Psoas muscle (tissue), 7 donors: ENCODE measurements at regions not wholly inside any gene's neighbourhood (a gene's known extent, or its start where the extent isn't known, plus 50 kb on each side); places are given as distances from the start of the nearest gene placed in this dataset.

ENCODE experiments used
- ATAC-seq, 4 donors: fragments of 200-7000 bp; cut with Tn5 transposase; one replicate each; pipeline ENCODE4 v1.9.1; 2020; ENCODE audit warnings: moderate library complexity in 3 of 4, mild to moderate bottlenecking in 2 of 4
- DNase-seq, 2 donors: peaks; one replicate each; pipeline ENCODE4 v3.0.0-alpha.2; 2020
- H3K27ac ChIP-seq: fragments of 200-600 bp; one replicate; pipeline ENCODE4 v1.8.0; 2022
- H3K27me3 ChIP-seq, 3 donors: fragments of 200-600 bp in 1 of 3; one replicate each; pipeline versions ENCODE4 v1.6.1 to v1.8.0; 2013 to 2022; ENCODE audit warnings: low read length in 2 of 3, mild to moderate bottlenecking in 2 of 3, moderate library complexity in 1 of 3; ENCODE audit not compliant: insufficient read depth in 3 of 3
- H3K36me3 ChIP-seq, 2 donors: fragments of 200-600 bp in 1 of 2; one replicate each; pipeline versions ENCODE4 v1.6.1 to v1.8.0; 2013 to 2022; ENCODE audit warnings: low read depth in 1 of 2, mild to moderate bottlenecking in 1 of 2, moderate library complexity in 1 of 2; ENCODE audit not compliant: insufficient read depth in 1 of 2
- H3K4me1 ChIP-seq: fragments of 200-600 bp; one replicate; pipeline ENCODE4 v1.8.0; 2022
- H3K4me3 ChIP-seq: fragments of 200-600 bp; one replicate; pipeline ENCODE4 v1.8.0; 2022; ENCODE audit warnings: mild to moderate bottlenecking
- H3K9me3 ChIP-seq: fragments of 200-600 bp; one replicate; pipeline ENCODE4 v1.8.0; 2022
- CTCF ChIP-seq: fragments of 200-600 bp; IDR thresholded peaks from one replicate; pipeline ENCODE4 v1.8.0; 2022; ENCODE audit warnings: antibody characterized with exemption
- WGBS, 3 donors: extraction: QIAGEN DNeasy Blood & Tissue Kit; methylation state at CpG; one replicate each; pipeline versions ENCODE4 v1.1.6 to v1.1.7; 2013; 5-methylcytosine and 5-hydroxymethylcytosine counted together
- intact Hi-C, 2 donors: fragments of 100-400 bp; cut with DNase I; formaldehyde crosslinking; loops; one replicate each; pipeline versions ENCODE4 v1.11.0 to v1.14.2; 2022
- donor health status: healthy with polysubstance abuse.
- donor health status: DM: no; HTN: no; CAD: no; lungs with moderate emphysema.
- donor health status: Bipolar disorder and iron deficiency.
- donor health status: healthy.
- donor health status: DM: yes; HTN: yes; CAD: no.
- donor health status: DM: no; HTN: no; CAD: no.
- donor health status: DM: yes; HTN: yes; CAD: no.

GRCh38 chr7:34371922-34372321, 286.1 kb upstream of the NPSR1 start:
- no peaks in the 10 kb centered on the region for H3K9me3 ChIP-seq
- no peak for ATAC-seq
- H3K27ac ChIP-seq, result no peak overlapping the region
- DNase-seq, result no peak
- H3K27me3 ChIP-seq, result no peaks in the 10 kb centered on the region
- intact Hi-C loops, result no loop called here
- no peaks in the 10 kb centered on the region for H3K36me3 ChIP-seq
- TF ChIP-seq CTCF, result no peak
- WGBS, 3 donors, result 80 to 82% (median 81%) methylated on average over 4 of the region's 4 CpGs
- no peak overlapping the region for H3K4me3 ChIP-seq
- H3K4me1 ChIP-seq, result no peaks in the 10 kb centered on the region

- H3K9me3 ChIP-seq, result no peaks in the 10 kb centered on the region
- no peaks in the 10 kb centered on the region for H3K27me3 ChIP-seq
- H3K4me1 ChIP-seq, result no peaks in the 10 kb centered on the region
- intact Hi-C loops, result no loop called here
- ATAC-seq (no peak), DNase-seq (no peak)
- 31 to 62% (median 48%) methylated on average over 1 of the region's 1 CpG for WGBS, 3 donors
- no peaks in the 10 kb centered on the region for H3K36me3 ChIP-seq
- TF ChIP-seq CTCF, result no peak
- H3K27ac ChIP-seq, result no peak overlapping the region
- no peak overlapping the region for H3K4me3 ChIP-seq
Measured at GRCh38 chr7:34373940-34374339, 284.1 kb upstream of the NPSR1 start.

GRCh38 chr7:34382166-34382893, 275.7 kb upstream of the NPSR1 start:
- intact Hi-C loops, result no loop called here
- Histone ChIP-seq H3K4me1 (no peaks in the 10 kb centered on the region), H3K36me3 (no peaks in the 10 kb centered on the region), H3K27me3 (no peaks in the 10 kb centered on the region), H3K9me3 (no peaks in the 10 kb centered on the region), H3K27ac (no peak overlapping the region), H3K4me3 (no peak overlapping the region)
- WGBS, 3 donors, result 73 to 82% (median 77%) methylated on average over 4 of the region's 4 CpGs
- no peak for TF ChIP-seq CTCF
- no peak for DNase-seq
- no peak for ATAC-seq

DNA sequence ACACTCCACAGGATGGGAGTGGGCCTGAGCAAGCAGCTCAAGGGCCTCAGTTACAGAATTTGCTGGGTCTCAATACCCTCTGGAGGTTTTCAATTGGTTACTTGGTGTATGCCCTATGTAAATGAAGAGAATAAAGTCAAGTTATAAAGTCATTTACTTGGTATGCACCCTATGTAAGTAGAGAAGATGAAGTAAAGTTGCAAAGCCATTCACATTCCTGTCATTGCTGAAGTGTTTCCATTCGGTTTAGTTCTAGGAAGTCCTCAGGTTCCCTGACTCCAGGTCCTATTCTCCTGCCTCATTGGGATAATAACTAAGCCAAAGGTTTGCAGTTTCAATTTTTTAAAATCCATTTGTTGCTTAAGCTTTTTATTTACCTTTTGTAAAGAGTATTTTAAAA, 272.6 kb upstream of the NPSR1 start:
- DNase-seq, result no peak
- Histone ChIP-seq H3K27ac (no peak overlapping the region), H3K27me3 (no peaks in the 10 kb centered on the region), H3K36me3 (no peaks in the 10 kb centered on the region), H3K4me1 (no peaks in the 10 kb centered on the region), H3K4me3 (no peak overlapping the region), H3K9me3 (no peaks in the 10 kb centered on the region)
- intact Hi-C loops, result no loop called here
- no peak for ATAC-seq
- TF ChIP-seq CTCF, result no peak
- WGBS, 3 donors, result 21 to 38% (median 27%) methylated on average over 1 of the region's 1 CpG
